ENCODE measurements at regions not wholly inside any gene's neighbourhood (a gene's known extent, or its start where the extent isn't known, plus 50 kb on each side); places are given as distances from the start of the nearest gene placed in this dataset.

- no peak overlapping the region for H3K4me3 ChIP-seq
- no peaks in the 10 kb centered on the region for H3K36me3 ChIP-seq
- no peak overlapping the region for H3K27ac ChIP-seq (replicated peaks)
- no peaks in the 10 kb centered on the region for H3K27me3 ChIP-seq (ENCODE audit: low read depth)
- TF ChIP-seq, protein P1, sequence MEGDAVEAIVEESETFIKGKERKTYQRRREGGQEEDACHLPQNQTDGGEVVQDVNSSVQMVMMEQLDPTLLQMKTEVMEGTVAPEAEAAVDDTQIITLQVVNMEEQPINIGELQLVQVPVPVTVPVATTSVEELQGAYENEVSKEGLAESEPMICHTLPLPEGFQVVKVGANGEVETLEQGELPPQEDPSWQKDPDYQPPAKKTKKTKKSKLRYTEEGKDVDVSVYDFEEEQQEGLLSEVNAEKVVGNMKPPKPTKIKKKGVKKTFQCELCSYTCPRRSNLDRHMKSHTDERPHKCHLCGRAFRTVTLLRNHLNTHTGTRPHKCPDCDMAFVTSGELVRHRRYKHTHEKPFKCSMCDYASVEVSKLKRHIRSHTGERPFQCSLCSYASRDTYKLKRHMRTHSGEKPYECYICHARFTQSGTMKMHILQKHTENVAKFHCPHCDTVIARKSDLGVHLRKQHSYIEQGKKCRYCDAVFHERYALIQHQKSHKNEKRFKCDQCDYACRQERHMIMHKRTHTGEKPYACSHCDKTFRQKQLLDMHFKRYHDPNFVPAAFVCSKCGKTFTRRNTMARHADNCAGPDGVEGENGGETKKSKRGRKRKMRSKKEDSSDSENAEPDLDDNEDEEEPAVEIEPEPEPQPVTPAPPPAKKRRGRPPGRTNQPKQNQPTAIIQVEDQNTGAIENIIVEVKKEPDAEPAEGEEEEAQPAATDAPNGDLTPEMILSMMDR (IDR thresholded peaks at IDR 0.05; ENCODE audit: borderline replicate concordance) = no peak
- intact Hi-C loops (cut with micrococcal nuclease) = no loop called here
- no peak for DNase-seq
- H3K9me3 ChIP-seq (replicated peaks) = peaks cover 23% of the 10 kb centered on the region
- H3K4me1 ChIP-seq = no peaks in the 10 kb centered on the region
These were observed 79.2 kb upstream of the DKK2 start for GRCh38 chr4:107115185-107115847.

GRCh38 chr4:107114059-107114458 is 77.9 kb upstream of the DKK2 start:
- no peaks in the 10 kb centered on the region for H3K4me1 ChIP-seq
- TF ChIP-seq, protein P1 (IDR thresholded peaks at IDR 0.05; ENCODE audit: borderline replicate concordance) = no peak
- no peaks in the 10 kb centered on the region for H3K27me3 ChIP-seq (ENCODE audit: low read depth)
- no peaks in the 10 kb centered on the region for H3K36me3 ChIP-seq
- no peak for DNase-seq
- H3K9me3 ChIP-seq (replicated peaks) = peaks cover 30% of the 10 kb centered on the region
- no peak overlapping the region for H3K4me3 ChIP-seq
- no peak overlapping the region for H3K27ac ChIP-seq (replicated peaks)
- intact Hi-C loops (cut with micrococcal nuclease) = no loop called here

DNA sequence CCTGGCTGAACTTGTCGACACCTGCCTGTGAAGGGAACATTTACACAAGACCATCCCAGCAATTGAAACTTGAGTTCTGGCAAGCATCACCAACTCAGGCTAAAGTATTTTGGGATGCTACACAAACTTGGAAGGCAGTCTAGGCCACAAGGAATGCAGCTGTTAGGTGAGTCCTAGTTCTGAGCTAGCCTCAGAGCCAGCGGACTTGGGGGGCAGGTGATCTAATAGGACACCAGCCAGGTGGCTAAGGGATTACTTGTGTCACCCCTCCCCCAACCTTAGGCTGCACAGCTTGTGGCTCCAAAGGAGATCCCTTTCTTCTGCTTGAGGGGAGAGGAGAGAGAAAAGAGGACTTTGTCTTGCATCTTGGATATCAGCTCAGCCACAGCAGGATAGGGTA is 62.3 kb upstream of the DKK2 start:
- Histone ChIP-seq H3K36me3 (no peaks in the 10 kb centered on the region), H3K4me1 (no peaks in the 10 kb centered on the region), H3K27ac (replicated peaks) (no peak overlapping the region), H3K9me3 (replicated peaks) (no peaks in the 10 kb centered on the region), H3K4me3 (no peak overlapping the region), H3K27me3 (ENCODE audit: low read depth) (peaks cover 5% of the 10 kb centered on the region)
- TF ChIP-seq, protein P1 (IDR thresholded peaks at IDR 0.05; ENCODE audit: borderline replicate concordance) = no peak
- DNase-seq = no peak
- intact Hi-C loops (cut with micrococcal nuclease) = no loop called here

GRCh38 chr4:107094976-107095375 is 58.9 kb upstream of the DKK2 start:
- no peaks in the 10 kb centered on the region for H3K4me1 ChIP-seq

GRCh38 chr4:107094332-107094731 is 58.2 kb upstream of the DKK2 start:
- Histone ChIP-seq H3K27ac (replicated peaks) (no peak overlapping the region), H3K27me3 (ENCODE audit: low read depth) (peaks cover 5% of the 10 kb centered on the region), H3K36me3 (no peaks in the 10 kb centered on the region), H3K4me1 (no peaks in the 10 kb centered on the region), H3K4me3 (no peak overlapping the region), H3K9me3 (replicated peaks) (peaks cover 11% of the 10 kb centered on the region)
- no peak for DNase-seq
- intact Hi-C loops (cut with micrococcal nuclease) = no loop called here
- TF ChIP-seq, protein P1 (IDR thresholded peaks at IDR 0.05; ENCODE audit: borderline replicate concordance) = no peak

More at GRCh38 chr4:107094976-107095375, 58.9 kb upstream of the DKK2 start:
- Histone ChIP-seq H3K4me3 (no peak overlapping the region), H3K36me3 (no peaks in the 10 kb centered on the region), H3K9me3 (replicated peaks) (peaks cover 11% of the 10 kb centered on the region), H3K27ac (replicated peaks) (no peak overlapping the region), H3K27me3 (ENCODE audit: low read depth) (peaks cover 5% of the 10 kb centered on the region)
- TF ChIP-seq, protein P1 (IDR thresholded peaks at IDR 0.05; ENCODE audit: borderline replicate concordance) = no peak
- no peak for DNase-seq
- intact Hi-C loops (cut with micrococcal nuclease) = no loop called here

All from left ventricle myocardium inferior (tissue), 1 donor.